Lower leg skin (tissue), 3 donors: ENCODE measurements at regions not wholly inside any gene's neighbourhood (a gene's known extent, or its start where the extent isn't known, plus 50 kb on each side); places are given as distances from the start of the nearest gene placed in this dataset.
"Not testable (repeated sequence)": the region's sequence is repeated elsewhere in the genome, so short reads cannot be mapped to it uniquely, and the experiment has no call there.

ENCODE experiments used
- POLR2A ChIP-seq, 2 donors: fragments of 450-650 bp; IDR thresholded peaks; one replicate each; pipeline ENCODE4 v1.6.1; 2016 to 2017; ENCODE audit warnings: antibody characterized with exemption in 2 of 2, mild to moderate bottlenecking in 1 of 2, moderate library complexity in 1 of 2
- TF ChIP-seq, protein P1 (sequence below), 3 donors: fragments of 450-650 bp; IDR thresholded peaks; one replicate each; pipeline ENCODE4 v1.5.1; 2016; ENCODE audit warnings: antibody characterized with exemption in 3 of 3, mild to moderate bottlenecking in 3 of 3, moderate library complexity in 2 of 3

DNA sequence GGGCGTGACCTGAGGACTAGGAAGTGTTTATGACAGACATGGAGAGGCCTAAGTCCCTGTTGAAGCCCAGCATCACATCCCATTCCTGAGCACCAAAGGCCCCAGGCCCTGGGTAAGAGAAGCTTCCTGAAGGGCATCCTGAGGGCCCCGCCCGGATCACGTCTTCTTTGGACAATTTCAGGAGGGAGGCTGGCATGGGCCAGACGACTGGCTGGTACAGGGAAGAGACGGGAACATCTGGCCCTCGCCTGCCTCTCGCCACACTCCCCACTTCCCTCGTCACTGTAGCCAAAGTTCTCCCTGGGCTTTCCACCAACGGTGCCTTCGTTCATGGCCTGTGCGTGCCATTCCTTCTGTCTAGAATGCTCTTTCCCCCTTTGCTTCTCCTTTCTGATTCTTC is 128.1 kb downstream of the LRRC37A3 start:
- TF ChIP-seq, protein P1, sequence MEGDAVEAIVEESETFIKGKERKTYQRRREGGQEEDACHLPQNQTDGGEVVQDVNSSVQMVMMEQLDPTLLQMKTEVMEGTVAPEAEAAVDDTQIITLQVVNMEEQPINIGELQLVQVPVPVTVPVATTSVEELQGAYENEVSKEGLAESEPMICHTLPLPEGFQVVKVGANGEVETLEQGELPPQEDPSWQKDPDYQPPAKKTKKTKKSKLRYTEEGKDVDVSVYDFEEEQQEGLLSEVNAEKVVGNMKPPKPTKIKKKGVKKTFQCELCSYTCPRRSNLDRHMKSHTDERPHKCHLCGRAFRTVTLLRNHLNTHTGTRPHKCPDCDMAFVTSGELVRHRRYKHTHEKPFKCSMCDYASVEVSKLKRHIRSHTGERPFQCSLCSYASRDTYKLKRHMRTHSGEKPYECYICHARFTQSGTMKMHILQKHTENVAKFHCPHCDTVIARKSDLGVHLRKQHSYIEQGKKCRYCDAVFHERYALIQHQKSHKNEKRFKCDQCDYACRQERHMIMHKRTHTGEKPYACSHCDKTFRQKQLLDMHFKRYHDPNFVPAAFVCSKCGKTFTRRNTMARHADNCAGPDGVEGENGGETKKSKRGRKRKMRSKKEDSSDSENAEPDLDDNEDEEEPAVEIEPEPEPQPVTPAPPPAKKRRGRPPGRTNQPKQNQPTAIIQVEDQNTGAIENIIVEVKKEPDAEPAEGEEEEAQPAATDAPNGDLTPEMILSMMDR (IDR thresholded peaks at IDR 0.05) = not testable (repeated sequence)
- TF ChIP-seq POLR2A (IDR thresholded peaks at IDR 0.05) = not testable (repeated sequence)
